HL-60 (cell line): ENCODE measurements at regions not wholly inside any gene's neighbourhood (a gene's known extent, or its start where the extent isn't known, plus 50 kb on each side); places are given as distances from the start of the nearest gene placed in this dataset.

Experiments used
- CTCF ChIP-seq: IDR thresholded peaks from one replicate; pipeline ENCODE4 v1.5.1; 2011; ENCODE audit warnings: low read length, control low read depth, inconsistent platforms; ENCODE audit not compliant: insufficient read depth
- POLR2AphosphoS5 ChIP-seq: IDR thresholded peaks from 2 replicates; pipeline ENCODE4 v1.6.1; 2012; ENCODE audit warnings: low read depth

- TF ChIP-seq CTCF (no peak), POLR2AphosphoS5 (no peak)
Observed at GRCh38 chrX:36804066-36804465, 204.1 kb upstream of the FAM47C start.
